Neural crest cell (in vitro differentiated cells): ENCODE measurements at regions not wholly inside any gene's neighbourhood (a gene's known extent, or its start where the extent isn't known, plus 50 kb on each side); places are given as distances from the start of the nearest gene placed in this dataset.

Experiments
- DNase-seq: peaks from one replicate; pipeline ENCODE4 v3.0.0; 2021; ENCODE audit warnings: low read depth, mixed read lengths, low spot score
- H3K27ac Mint-ChIP-seq: one replicate; pipeline ENCODE4 v1.8.0; 2021; ENCODE audit warnings: mild to moderate bottlenecking, mixed read lengths; ENCODE audit not compliant: unreplicated experiment
- H3K27me3 Mint-ChIP-seq: 2 replicates; pipeline ENCODE4 v1.8.0; 2021; ENCODE audit warnings: low read depth, mild to moderate bottlenecking, mixed read lengths
- H3K36me3 Mint-ChIP-seq: 2 replicates; pipeline ENCODE4 v1.8.0; 2021; ENCODE audit warnings: low read depth, mild to moderate bottlenecking, mixed read lengths
- H3K4me1 Mint-ChIP-seq: 2 replicates; pipeline ENCODE4 v1.8.0; 2021; ENCODE audit warnings: mixed read lengths
- H3K4me3 Mint-ChIP-seq: one replicate; pipeline ENCODE4 v1.8.0; 2021; ENCODE audit warnings: mild to moderate bottlenecking, mixed read lengths
- H3K9me3 Mint-ChIP-seq: 2 replicates; pipeline ENCODE4 v1.8.0; 2021; ENCODE audit warnings: mixed read lengths
- TF ChIP-seq, protein P1 (sequence below): fragments of 200-600 bp; sonication (generic); conservative IDR thresholded peaks from 2 replicates; pipeline ENCODE4 v1.5.0; 2021; ENCODE audit warnings: antibody characterized with exemption, mild to moderate bottlenecking

DNA sequence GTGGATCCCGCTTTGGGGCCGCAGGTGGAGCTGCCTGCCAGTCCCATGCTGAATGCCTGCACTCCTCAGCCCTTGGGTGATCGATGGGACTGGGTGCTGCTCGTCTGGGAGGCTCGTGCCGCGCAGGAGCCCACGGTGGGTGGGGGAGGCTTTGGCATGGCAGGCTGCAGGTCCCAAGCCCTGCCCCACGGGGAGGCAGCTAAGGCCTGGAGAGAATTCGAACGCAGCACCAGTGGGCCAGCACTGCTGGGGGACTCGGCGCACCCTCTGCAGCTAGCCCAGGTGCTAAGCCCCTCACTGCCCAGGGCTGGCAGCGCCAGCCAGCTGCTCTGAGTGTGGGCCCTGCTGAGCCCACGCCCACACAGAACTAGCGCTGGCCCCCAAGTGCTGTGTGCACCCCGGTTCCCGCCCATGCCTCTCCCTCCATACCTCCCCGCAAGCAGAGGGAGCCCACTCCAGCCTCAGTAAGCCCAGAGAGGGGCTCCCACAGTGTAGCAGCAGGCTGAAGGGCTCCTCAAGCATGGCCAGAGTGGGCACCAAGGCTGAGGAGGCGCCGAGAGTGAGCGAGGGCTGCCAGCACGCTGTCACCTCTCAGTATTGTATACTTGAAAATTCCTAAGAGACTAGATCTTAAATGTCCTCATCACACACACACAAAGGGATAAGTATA, 1654.2 kb upstream of the SLC39A10 start:
- Mint-ChIP-seq H3K27me3 (no peaks in the 10 kb centered on the region), H3K27ac (no peak overlapping the region), H3K4me3 (no peak overlapping the region), H3K4me1 (no peaks in the 10 kb centered on the region), H3K36me3 (no peaks in the 10 kb centered on the region), H3K9me3 (peaks cover 2% of the 10 kb centered on the region)
- no peak for DNase-seq
- TF ChIP-seq, protein P1, sequence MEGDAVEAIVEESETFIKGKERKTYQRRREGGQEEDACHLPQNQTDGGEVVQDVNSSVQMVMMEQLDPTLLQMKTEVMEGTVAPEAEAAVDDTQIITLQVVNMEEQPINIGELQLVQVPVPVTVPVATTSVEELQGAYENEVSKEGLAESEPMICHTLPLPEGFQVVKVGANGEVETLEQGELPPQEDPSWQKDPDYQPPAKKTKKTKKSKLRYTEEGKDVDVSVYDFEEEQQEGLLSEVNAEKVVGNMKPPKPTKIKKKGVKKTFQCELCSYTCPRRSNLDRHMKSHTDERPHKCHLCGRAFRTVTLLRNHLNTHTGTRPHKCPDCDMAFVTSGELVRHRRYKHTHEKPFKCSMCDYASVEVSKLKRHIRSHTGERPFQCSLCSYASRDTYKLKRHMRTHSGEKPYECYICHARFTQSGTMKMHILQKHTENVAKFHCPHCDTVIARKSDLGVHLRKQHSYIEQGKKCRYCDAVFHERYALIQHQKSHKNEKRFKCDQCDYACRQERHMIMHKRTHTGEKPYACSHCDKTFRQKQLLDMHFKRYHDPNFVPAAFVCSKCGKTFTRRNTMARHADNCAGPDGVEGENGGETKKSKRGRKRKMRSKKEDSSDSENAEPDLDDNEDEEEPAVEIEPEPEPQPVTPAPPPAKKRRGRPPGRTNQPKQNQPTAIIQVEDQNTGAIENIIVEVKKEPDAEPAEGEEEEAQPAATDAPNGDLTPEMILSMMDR = no peak

DNA sequence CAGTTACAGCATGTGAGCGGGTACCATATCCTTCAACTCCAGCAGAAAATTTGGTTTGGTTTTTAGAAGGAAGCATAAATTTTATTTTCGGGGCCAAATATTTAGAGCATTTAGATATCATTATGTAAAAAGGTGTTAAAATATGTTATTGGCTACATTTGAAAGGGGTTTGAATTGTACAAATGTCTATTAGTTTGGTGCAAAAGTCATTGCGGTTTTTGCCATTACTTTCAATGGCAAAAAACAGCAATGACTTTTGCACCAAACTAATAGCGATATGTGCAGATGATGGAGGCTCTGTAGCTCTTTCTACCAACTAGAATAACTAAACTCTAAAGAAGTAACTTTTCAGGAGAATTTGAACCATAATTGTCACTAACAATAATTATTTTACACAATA, 1666.2 kb upstream of the SLC39A10 start:
- H3K9me3 Mint-ChIP-seq = no peaks in the 10 kb centered on the region
- H3K4me1 Mint-ChIP-seq = no peaks in the 10 kb centered on the region
- TF ChIP-seq, protein P1 = no peak
- DNase-seq = no peak
- no peaks in the 10 kb centered on the region for H3K36me3 Mint-ChIP-seq
- no peak overlapping the region for H3K4me3 Mint-ChIP-seq
- H3K27ac Mint-ChIP-seq = no peak overlapping the region
- H3K27me3 Mint-ChIP-seq = no peaks in the 10 kb centered on the region

DNA sequence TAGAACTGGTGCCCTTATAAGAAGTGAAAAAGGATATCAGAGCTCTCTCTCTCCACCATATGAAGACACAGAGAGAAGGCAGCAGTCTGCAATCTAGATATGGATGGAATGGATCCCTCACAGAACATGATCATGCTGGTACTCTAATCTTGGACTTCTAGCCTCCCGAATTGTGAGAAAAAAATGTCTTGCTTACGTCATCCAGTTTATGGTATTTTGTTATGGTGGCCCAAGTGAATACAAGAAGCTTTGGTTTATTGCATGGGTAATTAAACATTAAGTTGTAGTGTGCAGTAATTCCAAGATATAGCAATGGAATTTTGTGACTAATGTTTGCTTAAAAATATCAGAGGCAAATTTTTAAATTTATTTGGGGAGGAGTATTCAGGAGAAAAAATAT, 1667.4 kb upstream of the SLC39A10 start:
- TF ChIP-seq, protein P1 = no peak
- no peaks in the 10 kb centered on the region for H3K36me3 Mint-ChIP-seq
- H3K4me3 Mint-ChIP-seq = no peak overlapping the region

DNA sequence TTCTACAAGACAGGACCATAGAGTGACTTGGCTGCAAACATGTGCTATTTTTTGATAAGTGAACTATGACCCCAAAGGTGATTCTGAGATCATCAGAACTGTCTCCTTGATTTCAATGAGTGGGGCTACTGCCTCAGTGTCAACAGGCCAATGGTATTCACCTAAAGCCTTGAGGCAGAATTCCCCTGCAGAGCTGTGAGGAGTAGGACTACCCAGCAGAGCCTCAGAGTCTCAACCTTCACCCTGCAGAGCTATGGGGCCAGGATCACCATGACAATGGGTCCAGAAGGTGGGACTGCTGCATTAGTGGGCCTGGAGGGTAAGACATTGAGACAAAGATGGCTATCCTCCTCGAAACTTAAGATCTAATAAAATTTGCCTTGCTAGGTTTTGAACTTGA, 1668.2 kb upstream of the SLC39A10 start:
- Mint-ChIP-seq H3K27me3 (no peaks in the 10 kb centered on the region), H3K9me3 (no peaks in the 10 kb centered on the region)

More for the DNA sequence above, 1667.4 kb upstream of the SLC39A10 start:
- DNase-seq = no peak
- Mint-ChIP-seq H3K9me3 (no peaks in the 10 kb centered on the region), H3K27me3 (no peaks in the 10 kb centered on the region), H3K4me1 (no peaks in the 10 kb centered on the region), H3K27ac (no peak overlapping the region)

DNA sequence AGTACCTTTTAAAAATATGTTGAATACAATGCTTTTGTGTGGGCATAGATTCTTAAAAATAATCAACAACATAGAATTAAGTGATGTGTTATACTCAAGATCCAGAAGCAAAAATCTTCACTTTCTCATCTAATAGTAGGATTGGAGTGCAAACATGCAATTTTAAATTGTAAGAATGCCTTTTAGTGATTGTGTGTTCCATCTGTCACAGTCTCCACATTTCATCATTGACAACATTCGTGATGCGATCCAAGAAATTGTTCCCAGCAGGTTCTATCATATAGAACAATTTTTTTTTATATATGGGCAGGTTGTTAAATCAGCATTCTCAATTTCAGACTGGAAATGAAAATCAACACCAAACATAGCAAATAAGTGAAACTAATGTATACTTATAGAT, 1671.8 kb upstream of the SLC39A10 start:
- DNase-seq = no peak
- no peaks in the 10 kb centered on the region for H3K9me3 Mint-ChIP-seq
- H3K27ac Mint-ChIP-seq = no peak overlapping the region
- H3K4me1 Mint-ChIP-seq = no peaks in the 10 kb centered on the region
- H3K4me3 Mint-ChIP-seq = no peak overlapping the region
- TF ChIP-seq, protein P1 = no peak
- no peaks in the 10 kb centered on the region for H3K27me3 Mint-ChIP-seq
- no peaks in the 10 kb centered on the region for H3K36me3 Mint-ChIP-seq

More for the DNA sequence above, 1668.2 kb upstream of the SLC39A10 start:
- H3K4me3 Mint-ChIP-seq = no peak overlapping the region
- H3K36me3 Mint-ChIP-seq = no peaks in the 10 kb centered on the region
- TF ChIP-seq, protein P1 = no peak
- H3K4me1 Mint-ChIP-seq = no peaks in the 10 kb centered on the region
- DNase-seq = no peak
- H3K27ac Mint-ChIP-seq = no peak overlapping the region
